ENCODE measurements at regions not wholly inside any gene's neighbourhood (a gene's known extent, or its start where the extent isn't known, plus 50 kb on each side); places are given as distances from the start of the nearest gene placed in this dataset.

DNA sequence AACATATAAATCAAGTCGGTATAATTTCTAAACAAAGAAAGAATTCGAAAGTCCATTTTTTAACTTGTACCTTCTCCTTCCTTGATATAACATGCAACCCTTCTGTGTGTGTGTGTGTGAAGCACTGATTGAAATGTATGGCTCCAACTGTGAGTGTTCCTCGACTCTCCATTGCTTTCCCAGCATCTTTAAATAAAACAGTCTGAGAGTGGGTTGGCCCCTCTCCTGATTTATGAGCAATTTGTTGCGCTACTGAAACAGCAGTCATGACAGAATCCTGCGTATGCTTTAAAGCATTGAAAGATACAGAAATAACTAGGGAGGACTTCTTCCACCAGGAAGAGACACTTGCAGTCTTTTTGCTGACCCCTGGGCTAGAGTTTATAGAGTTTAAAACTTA lies 340.0 kb upstream of the SATB1 start:
- no peak for DNase-seq (ENCODE audit: low spot score in 2 of 2)
- no peak overlapping the region for H3K27ac ChIP-seq
- no peak for TF ChIP-seq EP300 (IDR thresholded peaks at IDR 0.05)
- TF ChIP-seq, protein P1, sequence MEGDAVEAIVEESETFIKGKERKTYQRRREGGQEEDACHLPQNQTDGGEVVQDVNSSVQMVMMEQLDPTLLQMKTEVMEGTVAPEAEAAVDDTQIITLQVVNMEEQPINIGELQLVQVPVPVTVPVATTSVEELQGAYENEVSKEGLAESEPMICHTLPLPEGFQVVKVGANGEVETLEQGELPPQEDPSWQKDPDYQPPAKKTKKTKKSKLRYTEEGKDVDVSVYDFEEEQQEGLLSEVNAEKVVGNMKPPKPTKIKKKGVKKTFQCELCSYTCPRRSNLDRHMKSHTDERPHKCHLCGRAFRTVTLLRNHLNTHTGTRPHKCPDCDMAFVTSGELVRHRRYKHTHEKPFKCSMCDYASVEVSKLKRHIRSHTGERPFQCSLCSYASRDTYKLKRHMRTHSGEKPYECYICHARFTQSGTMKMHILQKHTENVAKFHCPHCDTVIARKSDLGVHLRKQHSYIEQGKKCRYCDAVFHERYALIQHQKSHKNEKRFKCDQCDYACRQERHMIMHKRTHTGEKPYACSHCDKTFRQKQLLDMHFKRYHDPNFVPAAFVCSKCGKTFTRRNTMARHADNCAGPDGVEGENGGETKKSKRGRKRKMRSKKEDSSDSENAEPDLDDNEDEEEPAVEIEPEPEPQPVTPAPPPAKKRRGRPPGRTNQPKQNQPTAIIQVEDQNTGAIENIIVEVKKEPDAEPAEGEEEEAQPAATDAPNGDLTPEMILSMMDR (IDR thresholded peaks at IDR 0.05) = no peak
- no peak for TF ChIP-seq POLR2A (IDR thresholded peaks at IDR 0.05)
- H3K4me1 ChIP-seq = no peaks in the 10 kb centered on the region
- WGBS, 2 donors = 69 to 71% methylated on average over 5 of the region's 5 CpGs
- no peak overlapping the region for H3K4me3 ChIP-seq
- H3K27me3 ChIP-seq = no peaks in the 10 kb centered on the region
- H3K9me3 ChIP-seq = no peaks in the 10 kb centered on the region
- no peaks in the 10 kb centered on the region for H3K36me3 ChIP-seq

DNA sequence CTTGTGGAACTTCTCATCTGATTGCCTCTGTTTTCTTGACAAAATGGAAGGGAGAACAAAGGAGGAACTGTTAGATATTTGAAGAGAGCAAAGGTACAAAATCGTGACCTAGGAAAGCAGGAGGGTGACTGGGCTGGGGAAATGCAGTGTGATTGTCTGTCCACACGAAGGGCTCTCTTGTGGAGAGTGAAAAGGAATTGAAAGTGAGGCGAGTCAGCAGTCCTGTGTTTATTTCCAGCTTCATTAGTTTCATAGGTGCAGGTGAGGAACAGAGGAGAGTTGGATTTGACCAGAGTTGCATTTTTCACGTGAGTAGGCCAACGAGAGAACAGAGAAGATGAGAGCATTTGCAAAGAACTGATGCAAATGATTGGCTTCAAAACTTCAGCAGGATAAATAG lies 336.4 kb upstream of the SATB1 start:
- Histone ChIP-seq H3K4me3 (no peak overlapping the region), H3K4me1 (no peaks in the 10 kb centered on the region), H3K9me3 (no peaks in the 10 kb centered on the region), H3K36me3 (no peaks in the 10 kb centered on the region), H3K27me3 (no peaks in the 10 kb centered on the region), H3K27ac (no peak overlapping the region)
- no peak for DNase-seq (ENCODE audit: low spot score in 2 of 2)
- TF ChIP-seq, protein P1 (IDR thresholded peaks at IDR 0.05) = no peak
- no peak for TF ChIP-seq EP300 (IDR thresholded peaks at IDR 0.05)
- no peak for TF ChIP-seq POLR2A (IDR thresholded peaks at IDR 0.05)
- 60 to 65% methylated on average over 5 of the region's 5 CpGs for WGBS, 2 donors

DNA sequence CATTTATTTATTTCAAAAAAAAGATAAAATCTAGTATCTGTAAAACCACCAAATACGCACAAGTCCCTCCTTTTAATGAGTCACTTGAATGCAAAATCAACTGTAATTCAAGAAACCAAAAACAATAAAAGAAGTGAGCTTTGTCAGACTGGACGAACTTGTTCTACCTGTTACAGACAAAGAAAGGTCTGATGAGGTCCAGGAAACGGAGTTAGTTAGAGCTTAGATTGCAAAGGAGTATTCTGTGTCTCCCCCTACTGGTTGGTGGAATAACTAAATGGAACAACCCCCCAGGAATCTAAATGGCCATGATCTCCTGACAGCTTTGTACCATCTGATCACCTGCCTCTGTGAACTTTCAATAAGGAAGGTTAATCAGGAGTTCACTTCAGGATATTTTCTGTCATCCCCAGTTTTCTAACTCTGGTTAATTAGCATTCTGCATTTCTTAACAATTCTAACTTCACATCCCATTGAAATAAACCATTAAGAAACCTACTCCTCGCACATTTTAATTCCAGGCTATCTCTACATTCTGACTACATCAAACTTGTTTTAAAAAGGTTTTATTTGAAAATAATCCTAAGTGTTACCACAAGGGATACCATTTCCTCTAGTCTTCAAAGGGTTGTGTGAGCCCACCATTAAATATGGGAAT lies 333.0 kb upstream of the SATB1 start:
- Histone ChIP-seq H3K36me3 (no peaks in the 10 kb centered on the region), H3K9me3 (no peaks in the 10 kb centered on the region), H3K27me3 (no peaks in the 10 kb centered on the region), H3K27ac (no peak overlapping the region), H3K4me1 (no peaks in the 10 kb centered on the region), H3K4me3 (no peak overlapping the region)
- TF ChIP-seq, protein P1 (IDR thresholded peaks at IDR 0.05) = peak; percentile 38 to 55 (median 50)
- no peak for TF ChIP-seq EP300 (IDR thresholded peaks at IDR 0.05)
- TF ChIP-seq POLR2A (IDR thresholded peaks at IDR 0.05) = no peak
- 48 to 52% methylated on average over 4 of the region's 4 CpGs for WGBS, 2 donors
- DNase-seq (ENCODE audit: low spot score in 2 of 2) = peak in 1 of 2 donors; percentile 13

DNA sequence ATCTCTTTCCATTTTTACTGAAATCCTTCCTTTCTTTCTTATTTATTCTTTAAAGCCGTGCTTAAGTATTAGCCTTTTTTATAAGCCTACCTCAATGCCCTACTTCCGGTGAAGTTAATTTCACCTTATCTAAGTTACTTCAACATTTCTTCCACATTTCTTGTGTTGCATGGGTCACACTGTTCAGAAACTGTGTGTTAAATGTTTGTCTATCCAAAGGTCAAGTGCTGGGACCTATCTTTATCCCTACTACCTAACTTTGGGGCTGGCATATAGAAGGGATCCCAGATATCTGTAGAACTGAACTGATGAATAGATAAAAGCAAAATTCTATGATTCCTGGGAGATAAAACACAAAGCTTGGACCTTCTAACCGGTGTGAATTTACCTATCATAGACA lies 332.3 kb upstream of the SATB1 start:
- H3K4me3 ChIP-seq = no peak overlapping the region
- H3K27me3 ChIP-seq = no peaks in the 10 kb centered on the region
- DNase-seq (ENCODE audit: low spot score in 2 of 2) = no peak
- 92 to 95% methylated on average over 3 of the region's 3 CpGs for WGBS, 2 donors
- no peaks in the 10 kb centered on the region for H3K4me1 ChIP-seq
- H3K27ac ChIP-seq = no peak overlapping the region
- no peaks in the 10 kb centered on the region for H3K36me3 ChIP-seq
- TF ChIP-seq EP300 (IDR thresholded peaks at IDR 0.05) (no peak), POLR2A (IDR thresholded peaks at IDR 0.05) (no peak)
- TF ChIP-seq, protein P1 (IDR thresholded peaks at IDR 0.05) = no peak
- H3K9me3 ChIP-seq = no peaks in the 10 kb centered on the region

DNA sequence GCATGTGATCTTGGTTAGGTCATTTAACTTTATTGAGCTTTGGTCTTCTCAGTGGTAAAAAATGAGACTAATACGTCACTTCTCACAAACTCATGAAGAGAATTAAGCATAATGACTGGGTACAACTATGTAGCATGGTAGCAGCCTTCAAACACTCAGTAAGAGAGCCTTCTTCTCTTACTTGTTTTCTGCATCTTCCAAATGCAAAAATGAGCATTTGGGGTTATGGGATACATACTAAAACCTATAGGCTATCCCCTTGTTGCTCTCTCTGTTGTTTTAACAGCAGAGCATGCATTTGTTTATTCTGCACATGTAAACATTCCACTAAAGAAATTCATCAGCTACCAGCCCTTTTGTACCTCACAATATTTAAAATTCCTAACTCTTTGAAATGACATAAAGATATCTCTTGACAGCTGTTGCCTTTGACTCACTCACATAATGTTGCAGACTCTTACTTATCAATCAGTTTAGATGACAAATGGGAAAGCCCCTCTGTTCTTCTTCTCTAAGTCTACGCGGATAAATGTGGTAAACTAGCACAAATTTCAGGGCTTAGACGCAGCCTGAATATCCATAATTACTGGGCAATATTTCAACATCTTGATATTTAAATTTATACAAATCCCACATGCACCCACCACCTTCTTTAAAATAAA lies 327.3 kb upstream of the SATB1 start:
- WGBS, 2 donors = 91 to 94% methylated on average over 4 of the region's 4 CpGs
- no peaks in the 10 kb centered on the region for H3K4me1 ChIP-seq
- H3K9me3 ChIP-seq = no peaks in the 10 kb centered on the region
- H3K36me3 ChIP-seq = no peaks in the 10 kb centered on the region
- no peak for DNase-seq (ENCODE audit: low spot score in 2 of 2)
- H3K27ac ChIP-seq = no peak overlapping the region
- H3K27me3 ChIP-seq = no peaks in the 10 kb centered on the region
- no peak for TF ChIP-seq EP300 (IDR thresholded peaks at IDR 0.05)
- no peak for TF ChIP-seq POLR2A (IDR thresholded peaks at IDR 0.05)
- TF ChIP-seq, protein P1 (IDR thresholded peaks at IDR 0.05) = no peak
- no peak overlapping the region for H3K4me3 ChIP-seq
